GM21825 (cell line): ENCODE measurements at regions not wholly inside any gene's neighbourhood (a gene's known extent, or its start where the extent isn't known, plus 50 kb on each side); places are given as distances from the start of the nearest gene placed in this dataset.

Source experiments
- ATAC-seq: cut with Tn5 transposase; IDR thresholded peaks from one replicate; pipeline ENCODE4 v1.9.1; 2021; ENCODE audit warnings: mild to moderate bottlenecking, moderate library complexity; ENCODE audit not compliant: unreplicated experiment

- ATAC-seq: no peak
Measured at GRCh38 chr9:71384343-71384742, 262.9 kb upstream of the TRPM3 start.

- no peak for ATAC-seq
Measured at GRCh38 chr9:71383308-71383940, 262.0 kb upstream of the TRPM3 start.

- no peak for ATAC-seq
Measured at GRCh38 chr9:71368157-71368556, 246.7 kb upstream of the TRPM3 start.

GRCh38 chr9:71364186-71364955 lies 242.9 kb upstream of the TRPM3 start:
- no peak for ATAC-seq

- ATAC-seq: no peak
Measured at GRCh38 chr9:71363286-71363961, 242.0 kb upstream of the TRPM3 start.

- ATAC-seq: no peak
Measured at GRCh38 chr9:71361357-71361756, 239.9 kb upstream of the TRPM3 start.

- ATAC-seq: no peak
Measured at GRCh38 chr9:71357346-71357745, 235.9 kb upstream of the TRPM3 start.

- ATAC-seq: no peak
Measured at GRCh38 chr9:71355884-71356283, 234.5 kb upstream of the TRPM3 start.

- no peak for ATAC-seq
Measured at GRCh38 chr9:71353720-71354119, 232.3 kb upstream of the TRPM3 start.

- no peak for ATAC-seq
Measured at GRCh38 chr9:71352837-71353236, 231.4 kb upstream of the TRPM3 start.

- no peak for ATAC-seq
Measured at GRCh38 chr9:71349218-71349617, 227.8 kb upstream of the TRPM3 start.

- ATAC-seq: no peak
Measured at GRCh38 chr9:71333321-71333720, 211.9 kb upstream of the TRPM3 start.

- ATAC-seq: no peak
Measured at GRCh38 chr9:71331603-71332002, 210.2 kb upstream of the TRPM3 start.

GRCh38 chr9:71329873-71330272 lies 208.5 kb upstream of the TRPM3 start:
- no peak for ATAC-seq

- no peak for ATAC-seq
Measured at GRCh38 chr9:71326360-71326759, 204.9 kb upstream of the TRPM3 start.

- no peak for ATAC-seq
Measured at GRCh38 chr9:71323357-71323756, 201.9 kb upstream of the TRPM3 start.

GRCh38 chr9:71322311-71322710 lies 200.9 kb upstream of the TRPM3 start:
- ATAC-seq: no peak

- ATAC-seq: no peak
Measured at GRCh38 chr9:71308454-71308853, 187.0 kb upstream of the TRPM3 start.

- ATAC-seq: peak; percentile 57
Measured at GRCh38 chr9:71306134-71306533, 184.7 kb upstream of the TRPM3 start.

GRCh38 chr9:71303351-71303750 lies 181.9 kb upstream of the TRPM3 start:
- ATAC-seq: no peak

- ATAC-seq: no peak
Measured at GRCh38 chr9:71302776-71303175, 181.4 kb upstream of the TRPM3 start.

GRCh38 chr9:71295928-71296327 lies 174.5 kb upstream of the TRPM3 start:
- no peak for ATAC-seq
